ENCODE measurements at regions not wholly inside any gene's neighbourhood (a gene's known extent, or its start where the extent isn't known, plus 50 kb on each side); places are given as distances from the start of the nearest gene placed in this dataset.

- no peaks in the 10 kb centered on the region for H3K36me3 ChIP-seq
- H3K4me1 ChIP-seq (ENCODE audit: control insufficient read depth in 1 of 2, insufficient read depth in 1 of 2, low read depth in 1 of 2, low read length in 1 of 2), result no peaks in the 10 kb centered on the region
- H3K27me3 ChIP-seq, result peaks cover 15% of the 10 kb centered on the region
- H3K27ac ChIP-seq, result no peak overlapping the region
- H3K4me3 ChIP-seq (ENCODE audit: low read depth in 1 of 2, low read length in 1 of 2), result no peak overlapping the region
- TF ChIP-seq CTCF (IDR thresholded peaks at IDR 0.05), result no peak
- H3K9me3 ChIP-seq, result no peaks in the 10 kb centered on the region
These were observed 371.7 kb downstream of the WDR11 start for GRCh38 chr10:121222842-121223241.

GRCh38 chr10:121231079-121231478 lies 367.2 kb downstream of the FGFR2 start:
- no peak for TF ChIP-seq CTCF (IDR thresholded peaks at IDR 0.05)
- no peaks in the 10 kb centered on the region for H3K36me3 ChIP-seq
- H3K27me3 ChIP-seq, result peaks cover 9% of the 10 kb centered on the region
- H3K4me3 ChIP-seq (ENCODE audit: low read depth in 1 of 2, low read length in 1 of 2), result no peak overlapping the region
- no peaks in the 10 kb centered on the region for H3K4me1 ChIP-seq (ENCODE audit: control insufficient read depth in 1 of 2, insufficient read depth in 1 of 2, low read depth in 1 of 2, low read length in 1 of 2)
- no peak overlapping the region for H3K27ac ChIP-seq
- H3K9me3 ChIP-seq, result no peaks in the 10 kb centered on the region

- Histone ChIP-seq H3K4me1 (ENCODE audit: control insufficient read depth in 1 of 2, insufficient read depth in 1 of 2, low read depth in 1 of 2, low read length in 1 of 2) (no peaks in the 10 kb centered on the region), H3K4me3 (ENCODE audit: low read depth in 1 of 2, low read length in 1 of 2) (no peak overlapping the region)
- no peak for TF ChIP-seq CTCF (IDR thresholded peaks at IDR 0.05)
These were observed 365.8 kb downstream of the FGFR2 start for GRCh38 chr10:121232494-121232893.

GRCh38 chr10:121235692-121236091 lies 362.6 kb downstream of the FGFR2 start:
- H3K27me3 ChIP-seq, result peaks cover 11% of the 10 kb centered on the region
- no peak for TF ChIP-seq CTCF (IDR thresholded peaks at IDR 0.05)
- no peak overlapping the region for H3K4me3 ChIP-seq (ENCODE audit: low read depth in 1 of 2, low read length in 1 of 2)
- no peak overlapping the region for H3K27ac ChIP-seq
- H3K4me1 ChIP-seq (ENCODE audit: control insufficient read depth in 1 of 2, insufficient read depth in 1 of 2, low read depth in 1 of 2, low read length in 1 of 2), result no peaks in the 10 kb centered on the region
- no peaks in the 10 kb centered on the region for H3K9me3 ChIP-seq
- H3K36me3 ChIP-seq, result no peaks in the 10 kb centered on the region

More at GRCh38 chr10:121232494-121232893, 365.8 kb downstream of the FGFR2 start:
- Histone ChIP-seq H3K36me3 (no peaks in the 10 kb centered on the region), H3K27ac (no peak overlapping the region), H3K27me3 (peaks cover 9% of the 10 kb centered on the region), H3K9me3 (no peaks in the 10 kb centered on the region)

GRCh38 chr10:121236621-121237020 lies 361.6 kb downstream of the FGFR2 start:
- Histone ChIP-seq H3K36me3 (no peaks in the 10 kb centered on the region), H3K27me3 (peaks cover 7% of the 10 kb centered on the region), H3K9me3 (no peaks in the 10 kb centered on the region), H3K4me3 (ENCODE audit: low read depth in 1 of 2, low read length in 1 of 2) (no peak overlapping the region), H3K27ac (no peak overlapping the region), H3K4me1 (ENCODE audit: control insufficient read depth in 1 of 2, insufficient read depth in 1 of 2, low read depth in 1 of 2, low read length in 1 of 2) (no peaks in the 10 kb centered on the region)
- TF ChIP-seq CTCF (IDR thresholded peaks at IDR 0.05), result no peak

- no peaks in the 10 kb centered on the region for H3K36me3 ChIP-seq
- no peak overlapping the region for H3K4me3 ChIP-seq (ENCODE audit: low read depth in 1 of 2, low read length in 1 of 2)
- H3K27me3 ChIP-seq, result peaks cover 7% of the 10 kb centered on the region
- no peaks in the 10 kb centered on the region for H3K9me3 ChIP-seq
- TF ChIP-seq CTCF (IDR thresholded peaks at IDR 0.05), result no peak
- H3K27ac ChIP-seq, result no peak overlapping the region
- no peaks in the 10 kb centered on the region for H3K4me1 ChIP-seq (ENCODE audit: control insufficient read depth in 1 of 2, insufficient read depth in 1 of 2, low read depth in 1 of 2, low read length in 1 of 2)
These were observed 360.5 kb downstream of the FGFR2 start for GRCh38 chr10:121237718-121238117.

All from neutrophil (primary cell).